ENCODE measurements at regions not wholly inside any gene's neighbourhood (a gene's known extent, or its start where the extent isn't known, plus 50 kb on each side); places are given as distances from the start of the nearest gene placed in this dataset.

GRCh38 chr10:78814407-78814806 is 254.4 kb upstream of the ZMIZ1 start:
- no peak overlapping the region for H3K4me3 Mint-ChIP-seq (ENCODE audit: unreplicated experiment)
- peaks cover 8% of the 10 kb centered on the region for H3K27me3 Mint-ChIP-seq (ENCODE audit: unreplicated experiment)
- no peak overlapping the region for H3K27ac Mint-ChIP-seq (ENCODE audit: unreplicated experiment)
- no peaks in the 10 kb centered on the region for H3K9me3 Mint-ChIP-seq (ENCODE audit: unreplicated experiment)
- DNase-seq, result no peak
- H3K4me1 Mint-ChIP-seq (ENCODE audit: low read depth, unreplicated experiment), result no peaks in the 10 kb centered on the region
- no peaks in the 10 kb centered on the region for H3K36me3 Mint-ChIP-seq (ENCODE audit: unreplicated experiment)
- TF ChIP-seq CTCF (IDR thresholded peaks at IDR 0.05; ENCODE audit: partially characterized antibody, unreplicated experiment), result no peak

GRCh38 chr10:78815702-78816334 is 252.9 kb upstream of the ZMIZ1 start:
- no peak for DNase-seq
- no peaks in the 10 kb centered on the region for H3K36me3 Mint-ChIP-seq (ENCODE audit: unreplicated experiment)
- peaks cover 3% of the 10 kb centered on the region for H3K4me1 Mint-ChIP-seq (ENCODE audit: low read depth, unreplicated experiment)
- no peak for TF ChIP-seq CTCF (IDR thresholded peaks at IDR 0.05; ENCODE audit: partially characterized antibody, unreplicated experiment)
- no peak overlapping the region for H3K4me3 Mint-ChIP-seq (ENCODE audit: unreplicated experiment)
- H3K27ac Mint-ChIP-seq (ENCODE audit: unreplicated experiment), result no peak overlapping the region
- peaks cover 5% of the 10 kb centered on the region for H3K27me3 Mint-ChIP-seq (ENCODE audit: unreplicated experiment)
- no peaks in the 10 kb centered on the region for H3K9me3 Mint-ChIP-seq (ENCODE audit: unreplicated experiment)

- Mint-ChIP-seq H3K4me1 (ENCODE audit: low read depth, unreplicated experiment) (peaks cover 3% of the 10 kb centered on the region), H3K9me3 (ENCODE audit: unreplicated experiment) (no peaks in the 10 kb centered on the region), H3K27me3 (ENCODE audit: unreplicated experiment) (peaks cover 5% of the 10 kb centered on the region), H3K36me3 (ENCODE audit: unreplicated experiment) (no peaks in the 10 kb centered on the region), H3K27ac (ENCODE audit: unreplicated experiment) (no peak overlapping the region), H3K4me3 (ENCODE audit: unreplicated experiment) (no peak overlapping the region)
- no peak for DNase-seq
- no peak for TF ChIP-seq CTCF (IDR thresholded peaks at IDR 0.05; ENCODE audit: partially characterized antibody, unreplicated experiment)
Measured at GRCh38 chr10:78817361-78817760, 251.4 kb upstream of the ZMIZ1 start.

DNA sequence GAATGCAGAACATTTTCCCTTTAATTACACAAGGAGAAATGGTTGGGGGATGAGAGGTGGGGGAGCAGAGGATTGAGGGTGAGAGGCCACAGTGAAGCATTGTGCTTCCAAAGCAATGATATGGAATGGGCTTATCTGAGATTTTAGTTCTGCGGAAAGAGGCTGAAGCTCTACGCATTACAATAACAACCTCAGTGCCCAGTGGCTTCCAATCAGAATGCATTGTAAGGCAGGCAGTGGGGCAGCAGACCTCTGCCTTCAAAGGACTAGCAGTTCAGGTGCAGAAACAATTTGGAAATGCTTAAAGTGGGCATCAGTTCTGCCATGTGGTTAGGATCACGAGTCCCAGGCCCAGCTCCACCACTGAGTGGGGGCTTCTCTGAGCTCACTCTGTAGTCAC is 251.0 kb upstream of the ZMIZ1 start:
- H3K4me1 Mint-ChIP-seq (ENCODE audit: low read depth, unreplicated experiment), result peaks cover 3% of the 10 kb centered on the region
- H3K27me3 Mint-ChIP-seq (ENCODE audit: unreplicated experiment), result peaks cover 5% of the 10 kb centered on the region
- DNase-seq, result no peak
- no peaks in the 10 kb centered on the region for H3K36me3 Mint-ChIP-seq (ENCODE audit: unreplicated experiment)
- H3K27ac Mint-ChIP-seq (ENCODE audit: unreplicated experiment), result no peak overlapping the region
- no peak overlapping the region for H3K4me3 Mint-ChIP-seq (ENCODE audit: unreplicated experiment)
- no peak for TF ChIP-seq CTCF (IDR thresholded peaks at IDR 0.05; ENCODE audit: partially characterized antibody, unreplicated experiment)
- H3K9me3 Mint-ChIP-seq (ENCODE audit: unreplicated experiment), result no peaks in the 10 kb centered on the region

- Mint-ChIP-seq H3K4me1 (ENCODE audit: low read depth, unreplicated experiment) (peaks cover 3% of the 10 kb centered on the region), H3K4me3 (ENCODE audit: unreplicated experiment) (no peak overlapping the region), H3K27ac (ENCODE audit: unreplicated experiment) (no peak overlapping the region), H3K27me3 (ENCODE audit: unreplicated experiment) (no peaks in the 10 kb centered on the region), H3K36me3 (ENCODE audit: unreplicated experiment) (no peaks in the 10 kb centered on the region), H3K9me3 (ENCODE audit: unreplicated experiment) (no peaks in the 10 kb centered on the region)
- TF ChIP-seq CTCF (IDR thresholded peaks at IDR 0.05; ENCODE audit: partially characterized antibody, unreplicated experiment), result no peak
- no peak for DNase-seq
Measured at GRCh38 chr10:78819361-78820006, 249.3 kb upstream of the ZMIZ1 start.
